Naive B cell (primary cell): ENCODE measurements at regions not wholly inside any gene's neighbourhood (a gene's known extent, or its start where the extent isn't known, plus 50 kb on each side); places are given as distances from the start of the nearest gene placed in this dataset.

ENCODE experiments used
- ATAC-seq, 2 donors: fragments of 150-1000 bp; cut with Tn5 transposase; 2 replicates each; pipeline ENCODE4 v1.10.0; 2021; ENCODE audit warnings: low read depth in 2 of 2, mild to moderate bottlenecking in 2 of 2, moderate library complexity in 2 of 2
- DNase-seq: peaks from one replicate; pipeline ENCODE4 v3.0.0; 2022
- H3K27ac Mint-ChIP-seq, 6 donors: one replicate each; pipeline ENCODE4 v1.8.0; 2020 to 2022; ENCODE audit warnings: mild to moderate bottlenecking in 6 of 6, mixed read lengths in 6 of 6, moderate library complexity in 5 of 6, inconsistent platforms in 2 of 6
- H3K27me3 Mint-ChIP-seq, 3 donors: one replicate each; pipeline ENCODE4 v1.8.0; 2021 to 2022; ENCODE audit warnings: mixed read lengths in 3 of 3, mild to moderate bottlenecking in 1 of 3
- H3K36me3 Mint-ChIP-seq, 2 donors: one replicate each; pipeline ENCODE4 v1.8.0; 2020 to 2022; ENCODE audit warnings: mixed read lengths in 2 of 2, inconsistent platforms in 1 of 2, mild to moderate bottlenecking in 1 of 2
- H3K4me1 Mint-ChIP-seq, 3 donors: one replicate each; pipeline ENCODE4 v1.8.0; 2020 to 2022; ENCODE audit warnings: mixed read lengths in 3 of 3, inconsistent platforms in 1 of 3, mild to moderate bottlenecking in 1 of 3, moderate library complexity in 1 of 3
- H3K4me3 Mint-ChIP-seq, 8 donors: one replicate each; pipeline ENCODE4 v1.8.0; 2020 to 2022; ENCODE audit warnings: mild to moderate bottlenecking in 8 of 8, mixed read lengths in 8 of 8, moderate library complexity in 8 of 8, inconsistent platforms in 2 of 8
- H3K9me3 Mint-ChIP-seq, 7 donors: one replicate each; pipeline ENCODE4 v1.8.0; 2020 to 2022; ENCODE audit warnings: mixed read lengths in 7 of 7, mild to moderate bottlenecking in 5 of 7, inconsistent platforms in 2 of 7, moderate library complexity in 1 of 7

DNA sequence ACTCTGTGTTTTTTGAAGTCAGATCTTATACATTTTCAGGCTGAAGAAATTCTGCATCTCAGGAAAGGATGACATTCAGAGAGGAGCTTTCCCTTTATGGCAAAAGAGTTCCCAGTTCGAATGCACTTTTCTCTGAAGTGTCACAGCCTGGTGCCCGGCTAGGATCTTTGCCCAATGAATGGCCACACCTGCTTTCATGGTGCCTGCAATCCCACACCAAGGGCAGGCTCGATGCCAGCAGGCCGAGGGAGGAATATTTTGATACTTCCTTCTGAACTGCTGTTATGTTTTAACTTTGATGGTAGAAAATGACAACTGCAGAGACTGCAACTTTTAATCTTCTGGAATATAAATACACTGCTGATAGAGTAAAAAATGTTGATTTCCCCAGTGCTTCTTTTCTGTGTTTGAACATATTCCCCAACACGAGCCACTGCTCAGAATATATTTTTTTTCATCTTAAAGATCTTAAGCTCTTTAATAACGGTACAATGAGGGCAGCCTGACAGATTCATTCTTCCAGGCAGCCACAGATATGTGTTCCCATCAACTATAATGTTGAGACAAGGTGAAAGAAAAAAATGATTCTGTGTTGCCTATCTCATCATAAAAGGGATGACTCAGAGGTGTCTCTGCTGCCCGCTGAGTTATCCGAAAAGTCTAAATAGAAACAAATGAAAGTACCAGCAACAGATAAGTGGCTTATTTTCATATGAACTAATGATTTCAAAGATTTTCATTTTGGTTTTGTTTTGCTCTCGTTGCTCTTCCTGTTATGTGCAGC lies 848.5 kb downstream of the DCDC2C start:
- H3K4me1 Mint-ChIP-seq: no peaks in the 10 kb centered on the region
- H3K27me3 Mint-ChIP-seq: no peaks in the 10 kb centered on the region
- H3K9me3 Mint-ChIP-seq: peaks cover 0 to 7% (median 0%) of the 10 kb centered on the region in 7 donors
- DNase-seq (no peak), ATAC-seq (no peak)
- no peak overlapping the region for H3K27ac Mint-ChIP-seq
- no peaks in the 10 kb centered on the region for H3K36me3 Mint-ChIP-seq
- H3K4me3 Mint-ChIP-seq: no peak overlapping the region

DNA sequence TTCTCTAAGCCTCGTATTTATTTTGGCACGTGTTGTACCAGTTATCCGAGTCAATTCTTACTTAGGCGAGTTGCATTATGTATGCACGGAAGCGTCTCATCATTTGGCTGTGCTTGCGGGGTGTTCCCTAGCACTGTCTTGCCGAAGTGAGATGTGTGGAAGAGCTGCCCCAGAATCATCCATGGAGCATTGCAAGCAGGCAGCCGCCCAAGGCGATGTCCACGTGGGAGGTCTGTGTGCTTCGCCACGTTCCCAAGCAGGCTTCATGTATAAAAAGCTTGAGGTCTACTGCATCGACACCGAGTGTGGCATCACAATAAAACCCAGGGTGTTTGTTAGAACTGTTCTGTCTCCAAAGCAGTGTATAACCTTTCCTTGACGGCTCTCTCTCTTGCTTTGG lies 849.9 kb downstream of the DCDC2C start:
- Mint-ChIP-seq H3K27ac (no peak overlapping the region), H3K36me3 (no peaks in the 10 kb centered on the region), H3K27me3 (no peaks in the 10 kb centered on the region), H3K4me1 (no peaks in the 10 kb centered on the region), H3K9me3 (peaks cover 0 to 7% (median 0%) of the 10 kb centered on the region in 7 donors), H3K4me3 (no peak overlapping the region)
- ATAC-seq (no peak), DNase-seq (no peak)

DNA sequence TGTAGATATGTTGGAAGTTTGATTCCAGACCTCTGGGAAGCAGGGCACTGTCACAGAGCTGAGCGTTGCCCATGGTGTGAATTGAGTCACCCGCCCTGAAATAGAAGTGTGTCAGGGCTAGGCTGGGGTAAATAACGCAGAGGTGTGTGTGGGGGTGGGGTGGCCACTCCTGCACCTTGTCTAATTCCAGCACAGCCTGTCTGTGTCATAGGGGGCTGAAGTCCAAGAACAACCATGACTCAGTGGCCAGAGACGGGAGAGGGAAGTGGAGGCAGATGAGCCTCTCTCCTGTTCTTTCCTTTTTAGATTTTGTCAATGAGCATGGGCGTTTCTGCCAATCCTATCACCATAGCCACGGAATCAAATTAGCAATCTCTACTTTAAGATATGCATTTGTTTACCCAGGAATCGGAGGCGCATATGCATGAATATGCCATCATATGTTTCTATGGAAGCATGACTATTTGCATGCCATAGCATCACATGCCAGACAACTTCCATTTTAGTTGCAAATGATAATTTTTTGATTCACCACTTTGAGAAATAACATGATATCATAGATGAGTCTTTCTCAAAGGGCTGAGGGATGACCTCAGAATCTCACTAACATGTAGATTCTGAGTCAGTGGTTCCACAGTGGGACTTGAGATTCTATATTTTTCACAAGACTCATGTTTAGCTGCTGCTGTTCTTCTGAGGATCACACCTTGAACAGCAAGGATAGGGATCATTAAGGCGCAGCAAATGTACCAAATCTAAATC lies 852.9 kb downstream of the DCDC2C start:
- no peak for ATAC-seq
- Mint-ChIP-seq H3K36me3 (no peaks in the 10 kb centered on the region), H3K4me1 (no peaks in the 10 kb centered on the region), H3K4me3 (no peak overlapping the region), H3K27me3 (no peaks in the 10 kb centered on the region), H3K27ac (peak overlapping the region in 1 of 6 donors; percentile 36), H3K9me3 (peaks cover 0 to 7% (median 0%) of the 10 kb centered on the region in 7 donors)
- DNase-seq: no peak

DNA sequence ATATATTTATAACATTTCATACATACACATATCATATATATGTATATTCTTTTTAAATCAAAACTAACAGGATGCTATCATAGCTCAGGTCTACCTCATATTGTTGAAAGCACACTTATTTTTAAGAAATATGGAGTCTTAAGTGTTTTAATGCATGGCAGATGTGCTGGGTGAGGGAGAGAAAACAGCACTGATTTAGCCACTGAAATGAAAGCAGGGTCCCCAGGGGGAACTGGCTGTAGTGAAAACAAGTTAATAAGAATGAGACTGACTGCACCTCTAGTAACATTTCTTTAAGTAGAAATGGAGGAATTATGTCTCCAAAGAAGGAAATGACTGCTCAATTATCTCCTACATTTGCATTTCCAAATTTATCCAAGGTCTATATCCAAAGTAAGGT lies 857.8 kb downstream of the DCDC2C start:
- no peaks in the 10 kb centered on the region for H3K4me1 Mint-ChIP-seq

DNA sequence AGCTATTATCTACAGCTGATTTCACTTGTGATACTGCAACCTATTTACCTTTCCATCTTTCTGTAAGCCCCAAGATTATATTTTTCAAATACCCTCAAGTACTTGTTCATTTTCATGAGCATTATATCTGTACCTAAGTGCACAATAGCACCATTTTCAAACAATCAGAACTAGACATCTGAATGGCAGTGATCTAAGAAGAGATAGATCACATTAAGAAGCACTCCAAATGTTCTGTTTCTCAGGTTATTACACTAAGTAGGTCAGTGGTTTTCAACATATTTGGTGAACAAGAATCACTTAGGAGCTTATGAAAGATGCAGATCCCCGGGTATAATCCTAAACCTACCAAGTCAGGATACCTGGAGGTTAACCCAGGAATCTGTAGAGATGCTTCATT lies 872.7 kb downstream of the DCDC2C start:
- H3K4me3 Mint-ChIP-seq: no peak overlapping the region
- H3K27ac Mint-ChIP-seq: no peak overlapping the region
- H3K4me1 Mint-ChIP-seq: no peaks in the 10 kb centered on the region
- DNase-seq: no peak
- no peak for ATAC-seq
- H3K27me3 Mint-ChIP-seq: no peaks in the 10 kb centered on the region
- peaks cover 0 to 13% (median 9%) of the 10 kb centered on the region in 7 donors for H3K9me3 Mint-ChIP-seq
- no peaks in the 10 kb centered on the region for H3K36me3 Mint-ChIP-seq

More for the DNA sequence above, 857.8 kb downstream of the DCDC2C start:
- Mint-ChIP-seq H3K36me3 (no peaks in the 10 kb centered on the region), H3K27ac (no peak overlapping the region), H3K4me3 (no peak overlapping the region), H3K9me3 (peaks cover 0 to 3% (median 0%) of the 10 kb centered on the region in 7 donors), H3K27me3 (no peaks in the 10 kb centered on the region)
- no peak for ATAC-seq
- DNase-seq: no peak

DNA sequence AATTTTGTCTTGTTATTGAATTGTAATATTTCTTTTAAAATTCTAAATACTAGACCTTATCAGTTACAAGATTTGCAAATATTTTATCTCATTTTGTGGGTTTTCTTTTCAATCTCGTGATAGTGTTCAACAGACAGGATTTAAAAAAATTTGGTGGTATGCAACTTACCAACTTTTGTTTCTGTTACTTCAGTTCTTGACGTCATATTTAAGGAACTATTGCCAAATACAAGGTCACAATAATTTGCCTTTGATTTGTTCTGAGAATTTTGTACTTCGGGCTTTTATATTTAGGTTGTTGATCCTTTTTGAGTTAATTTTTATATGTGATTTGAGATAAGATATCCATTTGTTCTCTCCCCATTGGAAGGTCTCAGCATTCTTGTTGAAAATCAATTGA lies 876.6 kb downstream of the DCDC2C start:
- no peak for ATAC-seq
- Mint-ChIP-seq H3K9me3 (peaks cover 0 to 7% (median 2%) of the 10 kb centered on the region in 7 donors), H3K4me3 (no peak overlapping the region), H3K27ac (no peak overlapping the region), H3K36me3 (no peaks in the 10 kb centered on the region), H3K4me1 (no peaks in the 10 kb centered on the region), H3K27me3 (no peaks in the 10 kb centered on the region)
- DNase-seq: no peak

DNA sequence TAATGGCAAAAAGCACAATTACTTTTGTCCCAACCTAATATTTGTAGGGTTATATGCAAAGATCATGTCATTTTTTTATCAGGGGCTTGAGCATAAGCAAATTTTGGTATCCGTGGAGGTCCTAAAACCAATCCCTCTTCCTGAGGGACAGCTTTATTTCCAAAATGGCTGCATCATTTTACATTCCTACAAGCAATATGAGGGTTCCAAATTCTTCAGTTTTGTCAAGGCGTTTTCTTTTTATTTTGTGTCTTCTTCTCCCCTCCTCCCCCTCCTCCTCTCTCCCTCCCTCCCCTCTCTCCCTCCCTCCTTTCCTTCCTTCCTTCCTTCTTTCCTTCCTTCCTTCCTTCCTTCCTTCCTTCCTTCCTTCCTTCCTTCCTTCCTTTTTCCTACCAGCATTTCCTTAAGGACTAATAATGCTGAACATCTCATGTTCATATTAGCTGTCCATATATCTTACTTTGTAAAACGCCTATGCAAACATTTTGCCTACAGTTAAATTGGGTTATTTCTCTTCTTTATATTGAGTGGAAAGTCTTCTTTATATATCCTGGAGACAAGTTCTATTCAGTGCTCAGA lies 881.8 kb downstream of the DCDC2C start:
- Mint-ChIP-seq H3K4me1 (peaks cover 0 to 2% (median 0%) of the 10 kb centered on the region in 3 donors), H3K4me3 (no peak overlapping the region), H3K27me3 (no peaks in the 10 kb centered on the region), H3K36me3 (no peaks in the 10 kb centered on the region), H3K9me3 (peaks cover 0 to 20% (median 2%) of the 10 kb centered on the region in 7 donors), H3K27ac (no peak overlapping the region)
- ATAC-seq: no peak
- DNase-seq: no peak

DNA sequence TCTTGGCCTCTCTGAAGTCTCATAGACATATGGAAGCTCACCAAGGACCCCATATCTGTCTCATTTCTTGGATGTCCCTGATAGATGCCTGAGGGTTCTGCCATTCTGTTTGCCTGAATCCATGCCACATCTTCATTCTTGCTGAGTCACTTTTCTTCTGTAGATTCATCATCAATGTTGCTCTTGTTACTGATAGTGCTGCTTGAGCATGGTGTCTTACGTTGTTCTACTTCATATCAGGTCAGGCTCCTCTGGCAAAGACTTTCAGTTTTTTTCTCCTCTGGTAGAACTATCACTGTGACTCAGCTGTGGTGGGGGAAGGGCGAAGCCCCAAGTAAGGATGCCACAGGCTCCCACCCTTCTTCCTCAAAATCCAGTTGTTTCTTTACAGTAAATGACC lies 885.2 kb downstream of the DCDC2C start:
- H3K9me3 Mint-ChIP-seq: peaks cover 0 to 23% (median 0%) of the 10 kb centered on the region in 7 donors
- H3K36me3 Mint-ChIP-seq: no peaks in the 10 kb centered on the region
- DNase-seq (no peak), ATAC-seq (no peak)
- H3K4me1 Mint-ChIP-seq: peaks cover 0 to 2% (median 0%) of the 10 kb centered on the region in 3 donors
- H3K4me3 Mint-ChIP-seq: no peak overlapping the region
- no peaks in the 10 kb centered on the region for H3K27me3 Mint-ChIP-seq
- H3K27ac Mint-ChIP-seq: no peak overlapping the region

DNA sequence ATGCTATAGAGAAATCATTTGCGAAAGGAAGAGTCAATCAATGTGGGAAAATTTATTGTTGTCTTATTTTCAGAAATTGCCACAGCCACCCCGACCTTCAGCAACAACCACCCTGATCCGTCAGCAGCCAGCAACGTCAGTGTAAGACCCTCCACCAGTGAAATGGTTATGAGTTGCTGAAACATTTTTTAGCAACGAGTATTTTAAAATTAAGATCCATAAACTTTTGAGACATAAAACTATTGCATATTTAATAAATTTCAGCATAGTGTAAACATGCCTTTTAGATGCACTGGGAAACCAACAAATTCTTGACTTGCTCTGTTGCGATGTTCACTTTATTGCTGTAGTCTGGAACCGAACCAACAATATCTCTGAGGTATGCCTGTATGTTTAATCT lies 887.9 kb downstream of the DCDC2C start:
- Mint-ChIP-seq H3K4me1 (no peaks in the 10 kb centered on the region), H3K27me3 (no peaks in the 10 kb centered on the region), H3K27ac (no peak overlapping the region), H3K4me3 (no peak overlapping the region), H3K36me3 (no peaks in the 10 kb centered on the region), H3K9me3 (peaks cover 0 to 23% (median 0%) of the 10 kb centered on the region in 7 donors)
- no peak for ATAC-seq
- DNase-seq: no peak

DNA sequence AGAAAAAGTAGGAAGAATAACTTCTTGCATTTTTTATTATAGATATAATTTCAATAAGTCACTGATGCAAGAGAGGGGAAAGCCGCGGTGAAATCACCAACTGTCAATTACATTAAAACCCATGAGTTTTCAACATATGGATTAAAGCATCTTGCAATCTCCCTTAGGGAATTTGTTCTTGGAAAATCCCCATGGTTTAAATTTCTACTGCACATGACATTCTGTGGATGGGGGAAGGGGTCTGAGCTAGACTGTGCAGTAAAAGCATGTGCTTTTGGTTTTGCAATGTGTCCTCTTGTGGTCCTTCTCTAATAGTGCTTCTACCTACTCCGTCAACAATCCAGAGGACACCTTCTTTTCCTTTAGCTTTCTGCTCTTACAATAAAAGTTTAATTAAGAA lies 894.0 kb downstream of the DCDC2C start:
- Mint-ChIP-seq H3K9me3 (peaks cover 0 to 9% (median 0%) of the 10 kb centered on the region in 7 donors), H3K4me1 (no peaks in the 10 kb centered on the region), H3K27me3 (no peaks in the 10 kb centered on the region), H3K4me3 (no peak overlapping the region), H3K27ac (no peak overlapping the region), H3K36me3 (no peaks in the 10 kb centered on the region)
- DNase-seq: no peak
- no peak for ATAC-seq

DNA sequence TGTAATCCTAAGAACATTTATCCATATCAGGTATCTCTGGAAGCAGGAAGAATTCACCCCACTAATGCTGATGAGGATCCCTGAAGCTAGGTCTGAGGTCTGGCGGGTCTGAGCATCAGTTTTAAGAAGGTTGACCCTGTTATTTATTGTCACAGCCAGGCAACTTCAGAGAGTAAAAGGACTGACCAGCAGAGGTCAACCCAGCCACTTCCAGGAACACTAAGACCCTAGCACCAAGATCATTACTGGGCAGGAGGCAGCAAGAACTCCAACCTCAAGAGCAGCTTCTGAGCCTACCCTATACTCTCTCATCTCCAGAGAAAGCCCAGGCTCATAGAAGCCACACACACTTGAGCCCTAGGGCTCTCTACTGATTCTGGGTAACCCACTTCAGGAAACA lies 901.4 kb downstream of the DCDC2C start:
- Mint-ChIP-seq H3K4me3 (no peak overlapping the region), H3K27ac (no peak overlapping the region), H3K9me3 (no peaks in the 10 kb centered on the region), H3K4me1 (no peaks in the 10 kb centered on the region), H3K36me3 (no peaks in the 10 kb centered on the region), H3K27me3 (no peaks in the 10 kb centered on the region)
- ATAC-seq: no peak
- no peak for DNase-seq

DNA sequence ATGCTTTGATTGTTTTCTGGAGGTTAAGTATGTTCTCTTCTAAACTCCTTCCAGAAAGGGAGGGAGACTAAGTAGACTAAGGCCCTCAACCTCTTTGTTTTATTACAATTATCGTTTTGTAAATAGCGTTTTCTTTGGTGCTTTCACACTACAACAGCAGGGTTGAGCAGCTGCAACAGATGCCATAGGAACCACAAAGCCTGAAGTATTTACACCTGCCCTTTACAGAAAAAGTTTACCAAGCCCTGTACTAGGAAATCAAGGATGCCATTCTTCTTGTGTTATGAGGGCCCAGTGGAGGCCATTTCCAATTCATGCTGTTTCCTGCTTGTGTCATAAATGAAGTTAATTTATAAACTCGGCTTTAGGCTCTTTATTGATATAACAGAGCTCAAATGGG lies 914.8 kb downstream of the DCDC2C start:
- peaks cover 0 to 37% (median 10%) of the 10 kb centered on the region in 7 donors for H3K9me3 Mint-ChIP-seq
- H3K36me3 Mint-ChIP-seq: no peaks in the 10 kb centered on the region
- no peaks in the 10 kb centered on the region for H3K4me1 Mint-ChIP-seq
- H3K27ac Mint-ChIP-seq: no peak overlapping the region
- ATAC-seq: no peak
- no peaks in the 10 kb centered on the region for H3K27me3 Mint-ChIP-seq
- DNase-seq: no peak
- no peak overlapping the region for H3K4me3 Mint-ChIP-seq

DNA sequence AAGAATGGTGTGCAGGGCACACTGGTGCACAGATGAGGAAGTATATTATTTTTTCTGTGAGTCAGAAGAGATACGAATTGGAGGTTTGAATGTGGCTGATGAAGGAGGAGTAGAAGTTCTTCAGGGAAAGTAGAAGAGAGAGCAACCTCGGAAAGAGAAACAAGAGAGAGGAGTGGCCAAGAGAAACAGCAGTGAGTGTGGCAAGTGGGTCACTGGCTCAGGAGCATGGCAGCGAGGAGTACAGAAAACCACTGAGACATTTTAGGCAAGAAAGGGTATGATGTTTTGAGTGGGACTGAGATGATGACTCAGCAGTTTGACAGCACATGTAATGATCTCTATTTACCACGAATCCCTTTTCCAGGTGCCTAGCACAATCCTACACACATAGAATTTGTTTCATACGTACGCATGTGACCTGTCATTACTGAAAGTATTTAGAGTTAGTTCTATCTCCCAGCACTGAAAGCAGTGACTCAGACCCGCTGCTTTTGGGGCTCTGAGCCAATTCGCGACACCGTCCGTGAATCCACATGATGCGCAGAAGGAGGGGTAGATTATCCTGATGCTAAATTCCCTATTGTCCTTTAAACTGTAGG lies 915.4 kb downstream of the DCDC2C start:
- H3K9me3 Mint-ChIP-seq: peaks cover 0 to 37% (median 12%) of the 10 kb centered on the region in 7 donors
- H3K27me3 Mint-ChIP-seq: no peaks in the 10 kb centered on the region

More for the DNA sequence above, 915.4 kb downstream of the DCDC2C start:
- no peak for ATAC-seq
- H3K4me1 Mint-ChIP-seq: no peaks in the 10 kb centered on the region
- H3K4me3 Mint-ChIP-seq: no peak overlapping the region
- no peaks in the 10 kb centered on the region for H3K36me3 Mint-ChIP-seq
- no peak for DNase-seq
- no peak overlapping the region for H3K27ac Mint-ChIP-seq
